HG02678 (cell line): ENCODE measurements at regions not wholly inside any gene's neighbourhood (a gene's known extent, or its start where the extent isn't known, plus 50 kb on each side); places are given as distances from the start of the nearest gene placed in this dataset.

Experiments
- ATAC-seq: cut with Tn5 transposase; IDR thresholded peaks from one replicate; pipeline ENCODE4 v1.9.1; 2021; ENCODE audit warnings: mild to moderate bottlenecking, moderate library complexity; ENCODE audit not compliant: unreplicated experiment

DNA sequence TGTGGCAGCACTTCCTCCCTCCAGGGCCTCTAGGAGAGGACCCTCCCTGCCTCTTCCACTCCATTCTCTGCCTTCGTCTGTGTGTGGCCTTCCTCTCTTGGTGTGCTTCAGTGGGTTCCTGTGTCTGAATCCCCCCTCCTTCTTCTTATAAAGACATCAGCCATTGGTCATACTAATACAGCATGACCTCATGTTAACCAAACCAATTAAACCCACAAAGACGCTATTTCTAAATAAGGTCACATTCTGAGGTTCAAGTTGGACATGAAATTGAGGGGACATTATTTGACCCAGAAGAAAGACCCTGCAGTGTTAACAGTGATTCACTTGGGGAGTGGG lies 398.6 kb downstream of the SHANK2 start:
- ATAC-seq: no peak

GRCh38 chr11:70854201-70854600 lies 398.2 kb downstream of the SHANK2 start:
- no peak for ATAC-seq

DNA sequence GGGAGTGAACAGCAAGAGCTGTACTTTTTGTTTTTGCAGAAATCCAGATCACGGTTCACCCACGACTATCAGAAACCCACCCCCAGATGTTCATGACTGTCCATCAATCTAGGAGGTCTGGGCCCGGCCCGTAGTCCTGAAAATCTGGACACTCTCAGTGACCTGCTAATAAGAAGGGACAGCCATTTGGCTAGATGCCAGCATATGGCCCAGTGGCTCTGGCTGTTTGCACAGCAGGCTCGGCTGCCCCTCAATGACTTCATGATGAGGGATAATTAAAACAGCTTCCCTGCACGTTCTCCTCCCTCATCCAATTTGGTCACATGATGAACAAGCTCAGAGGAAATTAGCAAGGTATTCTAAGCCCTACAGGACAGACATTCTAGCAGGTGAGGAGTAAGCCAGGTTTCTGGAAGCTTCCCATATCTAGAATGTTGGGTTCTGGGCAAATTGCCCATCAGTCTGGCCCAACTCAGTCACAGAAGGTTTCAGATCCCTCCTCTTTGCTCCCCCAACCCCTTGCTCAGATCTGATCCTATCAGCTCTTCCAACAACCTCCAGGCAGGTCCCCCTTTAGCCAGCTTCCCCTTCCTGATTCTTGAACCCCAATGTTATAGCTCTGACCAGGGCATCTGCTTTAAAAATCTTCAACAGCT lies 397.3 kb downstream of the SHANK2 start:
- no peak for ATAC-seq

GRCh38 chr11:70857894-70858293 lies 394.5 kb downstream of the SHANK2 start:
- no peak for ATAC-seq

GRCh38 chr11:70859180-70859579 lies 393.2 kb downstream of the SHANK2 start:
- ATAC-seq: no peak

GRCh38 chr11:70860888-70861287 lies 391.5 kb downstream of the SHANK2 start:
- no peak for ATAC-seq

- no peak for ATAC-seq
Observed at GRCh38 chr11:70861559-70861958, 390.8 kb downstream of the SHANK2 start.

DNA sequence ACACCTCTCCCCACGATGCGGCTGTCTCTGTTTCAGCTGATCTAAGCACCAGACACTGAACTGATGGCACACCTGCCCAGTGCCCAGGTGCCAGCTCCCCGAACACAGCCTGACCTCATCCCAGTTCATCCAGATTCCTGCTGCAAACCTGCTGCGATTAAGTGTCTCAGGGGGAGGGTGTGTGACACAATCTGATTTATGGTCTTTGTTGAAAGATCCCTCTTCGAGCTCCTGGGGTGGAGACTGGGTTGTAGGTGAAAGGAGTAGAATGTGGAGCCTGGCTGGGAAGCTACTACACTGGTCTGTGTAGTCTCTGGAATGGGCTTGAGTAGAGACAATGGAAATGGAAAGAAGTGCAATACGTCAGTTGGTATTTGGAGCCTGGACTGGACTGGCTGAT lies 390.3 kb downstream of the SHANK2 start:
- no peak for ATAC-seq

- ATAC-seq: no peak
Observed at GRCh38 chr11:70863186-70863585, 389.2 kb downstream of the SHANK2 start.

DNA sequence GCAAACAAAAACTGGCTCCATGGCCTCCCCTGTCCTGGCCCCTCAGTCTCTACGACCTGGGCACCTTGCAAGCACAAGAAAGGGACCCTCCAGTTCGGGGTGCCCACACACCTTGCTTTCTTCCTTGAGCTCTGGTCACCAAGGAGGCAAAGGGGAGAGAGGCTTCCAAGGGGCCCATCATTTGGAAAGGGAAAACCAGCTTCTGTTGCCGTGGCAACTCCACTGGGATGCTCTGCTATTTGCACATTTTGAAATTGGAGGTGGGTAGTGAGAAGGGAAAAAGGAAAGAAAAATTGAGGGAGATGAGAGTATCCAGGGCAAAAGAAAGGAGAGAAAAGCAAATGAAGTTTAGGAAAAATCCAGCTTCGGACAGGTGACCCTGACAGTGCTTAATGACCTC lies 388.4 kb downstream of the SHANK2 start:
- ATAC-seq: no peak

- no peak for ATAC-seq
Observed at GRCh38 chr11:70865356-70865755, 387.0 kb downstream of the SHANK2 start.

- ATAC-seq: no peak
Observed at GRCh38 chr11:70866834-70867233, 385.5 kb downstream of the SHANK2 start.

DNA sequence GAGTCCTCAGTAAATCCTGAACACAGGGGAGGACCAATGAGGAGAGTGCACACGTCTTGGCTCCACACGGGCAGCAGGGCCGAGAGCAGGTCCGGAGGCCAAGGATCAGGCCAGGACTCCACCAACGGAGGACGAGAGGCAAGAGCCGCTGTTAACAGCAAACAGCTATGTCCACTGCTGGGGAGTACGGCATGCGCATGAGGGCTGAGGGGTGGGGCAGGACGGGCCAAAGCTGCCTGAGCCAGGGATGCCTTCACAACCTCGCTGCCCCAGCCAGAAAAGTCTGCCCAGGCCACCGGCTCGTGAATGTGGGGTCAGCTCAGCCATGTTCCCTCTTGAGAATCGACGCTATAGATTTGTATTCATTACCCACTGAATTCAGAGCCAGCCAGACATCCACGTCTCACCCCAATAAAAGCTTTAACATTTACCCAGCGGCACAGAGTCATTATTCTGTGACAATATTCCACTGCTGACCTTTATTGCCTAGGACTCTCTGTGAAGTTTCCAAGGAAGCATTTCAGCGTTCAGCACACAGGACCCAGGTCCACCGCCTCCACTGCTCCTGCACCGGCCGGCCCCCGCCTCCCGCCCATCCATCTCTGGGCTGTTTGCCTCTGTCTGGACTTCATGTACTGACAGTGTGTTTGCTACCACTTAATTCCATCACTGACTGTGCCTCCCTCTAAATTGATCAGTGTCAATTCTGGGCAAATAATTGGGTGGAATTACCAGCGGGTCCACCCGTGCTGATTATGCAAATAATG lies 384.9 kb downstream of the SHANK2 start:
- ATAC-seq: no peak

DNA sequence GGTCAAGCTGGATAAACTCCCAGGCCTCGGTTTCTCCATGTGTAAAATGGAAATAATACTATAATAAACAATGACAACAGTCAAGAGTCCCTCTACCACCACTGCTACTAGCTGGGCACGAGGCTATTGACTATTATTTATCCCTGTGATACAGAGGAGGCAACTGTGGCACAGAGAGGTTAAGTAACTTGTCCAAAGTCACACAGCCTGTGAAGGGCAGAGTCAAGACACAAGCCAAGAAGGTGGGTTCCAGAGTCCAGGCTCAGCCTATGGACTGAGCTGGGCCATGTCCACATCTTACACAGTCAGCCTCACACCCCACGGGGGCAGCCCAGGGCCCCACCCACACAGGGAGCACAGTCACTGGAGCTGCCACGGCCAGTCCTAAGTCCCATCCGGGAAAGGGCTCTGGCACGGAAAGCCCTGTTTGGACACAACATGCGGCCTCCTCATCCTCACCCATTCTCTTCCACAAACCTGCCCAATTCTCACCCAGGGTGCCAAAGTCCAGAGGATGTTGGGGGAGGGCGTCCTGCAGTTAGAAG lies 384.0 kb downstream of the SHANK2 start:
- no peak for ATAC-seq

GRCh38 chr11:70869054-70869453 lies 383.3 kb downstream of the SHANK2 start:
- ATAC-seq: no peak

DNA sequence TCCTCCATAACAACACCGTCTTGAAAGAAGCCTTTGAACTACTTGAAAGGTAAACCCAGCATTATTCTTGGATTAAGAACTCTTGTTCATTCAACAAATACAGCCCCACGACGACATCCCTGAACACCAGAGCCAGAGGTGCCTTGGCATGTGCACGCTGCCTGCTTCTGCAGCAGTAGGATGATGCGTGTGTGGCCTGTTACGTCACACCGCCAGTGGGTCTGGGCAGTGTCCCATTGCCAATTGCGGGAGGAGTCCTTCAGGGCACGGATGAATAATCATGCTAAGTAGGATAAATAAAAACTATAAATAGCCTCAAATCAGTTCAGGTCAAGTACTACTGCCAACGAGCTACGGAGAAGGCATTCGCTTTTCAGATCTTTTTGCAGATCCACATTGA lies 380.5 kb downstream of the SHANK2 start:
- no peak for ATAC-seq

GRCh38 chr11:70872299-70872698 lies 380.1 kb downstream of the SHANK2 start:
- ATAC-seq: no peak

GRCh38 chr11:70872955-70873735 lies 379.2 kb downstream of the SHANK2 start:
- ATAC-seq: no peak

DNA sequence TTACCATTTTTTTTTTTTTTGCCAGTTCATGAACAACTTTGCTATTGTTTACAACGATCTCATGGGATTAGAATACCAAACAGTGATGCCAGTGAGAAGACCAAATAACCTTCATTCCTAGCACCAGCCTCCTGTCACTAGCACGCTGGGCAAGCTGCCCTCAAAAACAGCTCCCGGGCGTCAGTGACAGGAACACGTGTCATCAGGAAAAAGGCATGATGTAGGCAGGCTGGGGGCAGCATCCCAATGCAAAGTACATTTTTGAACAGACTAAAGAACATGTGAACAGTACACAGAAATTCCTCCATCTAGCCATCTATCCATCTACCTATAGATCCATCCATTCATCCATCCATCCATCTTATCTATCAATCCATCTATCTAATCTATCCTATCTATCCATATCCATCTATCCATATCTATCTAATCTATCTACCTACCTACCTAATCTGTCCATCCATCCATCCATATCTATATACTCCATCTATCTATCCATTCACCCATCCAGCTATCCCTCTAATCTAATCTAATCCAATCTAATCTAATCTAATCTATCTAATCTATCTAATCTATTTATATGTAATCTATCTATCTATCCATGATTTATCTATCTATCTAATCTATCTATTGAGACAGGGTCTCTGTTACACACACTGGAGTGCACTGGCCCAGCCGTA lies 378.5 kb downstream of the SHANK2 start:
- ATAC-seq: no peak

GRCh38 chr11:70876685-70877084 lies 375.7 kb downstream of the SHANK2 start:
- no peak for ATAC-seq

- no peak for ATAC-seq
Observed at GRCh38 chr11:70877151-70877550, 375.2 kb downstream of the SHANK2 start.
